Fibroblast of mammary gland (primary cell): ENCODE measurements at regions not wholly inside any gene's neighbourhood (a gene's known extent, or its start where the extent isn't known, plus 50 kb on each side); places are given as distances from the start of the nearest gene placed in this dataset.

Experiments
- DNase-seq: peaks from one replicate; pipeline ENCODE4 v3.0.0-alpha.2; 2010; ENCODE audit warnings: low read depth
- H3K4me3 ChIP-seq: 2 replicates; pipeline ENCODE4 v1.5.1; 2011; ENCODE audit warnings: low read depth, mild to moderate bottlenecking, low read length, moderate library complexity; ENCODE audit not compliant: control insufficient read depth
- CTCF ChIP-seq: conservative IDR thresholded peaks from 2 replicates; pipeline ENCODE4 v1.5.1; 2011; ENCODE audit warnings: low read depth, low read length, inconsistent platforms; ENCODE audit not compliant: control insufficient read depth, insufficient read depth

GRCh38 chr5:68015381-68016302 is 199.9 kb upstream of the PIK3R1 start:
- TF ChIP-seq CTCF = no peak
- no peak overlapping the region for H3K4me3 ChIP-seq
- DNase-seq = no peak

DNA sequence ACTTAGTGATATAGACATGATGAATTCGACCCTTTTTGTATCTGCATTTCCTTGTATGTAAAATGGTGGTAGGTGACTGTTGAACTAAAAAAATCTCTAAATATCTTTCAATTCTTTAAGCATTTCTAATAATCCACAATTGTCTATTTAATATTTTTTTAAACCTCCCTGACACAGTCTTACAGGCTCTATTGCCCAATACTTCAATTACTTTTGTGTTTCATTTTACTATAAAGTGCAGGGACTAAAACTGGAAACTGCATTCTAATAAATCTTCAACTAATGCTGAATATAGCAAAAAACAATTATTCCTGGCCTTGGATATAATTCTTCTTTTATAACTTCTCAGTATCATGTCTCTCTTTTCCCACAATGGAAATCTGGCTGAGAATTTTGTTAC is 202.7 kb upstream of the PIK3R1 start:
- no peak for DNase-seq
- no peak for TF ChIP-seq CTCF
- H3K4me3 ChIP-seq = no peak overlapping the region

DNA sequence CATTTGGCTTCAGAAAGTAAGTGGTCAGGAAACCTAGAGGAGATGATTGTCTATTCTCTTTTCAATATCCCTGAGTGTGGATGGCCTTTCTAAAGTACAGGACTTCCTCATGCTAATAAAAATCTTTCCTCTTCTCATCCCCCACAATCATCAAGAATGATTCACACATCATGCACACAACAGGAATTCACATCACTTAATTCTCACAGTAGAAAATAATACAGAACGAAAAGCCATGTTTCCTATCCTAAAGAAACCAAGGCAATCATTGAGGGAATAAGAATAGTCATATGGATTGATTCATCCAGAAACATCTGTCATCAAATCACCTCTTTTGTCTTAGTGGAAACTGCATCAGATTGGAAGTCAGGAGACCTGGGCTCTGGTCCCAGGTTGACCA is 203.1 kb upstream of the PIK3R1 start:
- H3K4me3 ChIP-seq = no peak overlapping the region
- peak; percentile 47 for DNase-seq
- no peak for TF ChIP-seq CTCF

DNA sequence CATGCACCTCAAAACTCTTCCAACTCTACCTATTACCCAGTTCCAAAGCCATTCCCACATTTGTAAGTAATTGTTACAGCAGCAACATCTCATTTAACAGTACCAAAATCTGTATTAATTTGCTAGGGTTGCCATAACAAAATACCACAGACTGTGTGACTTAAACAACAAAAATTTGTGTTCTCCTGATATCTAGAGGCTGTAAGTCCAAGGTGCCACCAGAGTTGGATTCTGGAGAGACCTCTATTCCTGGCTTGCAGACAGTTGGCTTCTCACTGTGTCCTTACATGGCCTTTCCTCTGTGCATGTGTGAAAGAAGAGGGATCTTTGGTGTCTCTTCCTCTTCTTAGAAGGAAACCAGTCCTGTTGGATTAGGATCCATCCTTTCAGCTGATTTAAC is 203.8 kb upstream of the PIK3R1 start:
- DNase-seq = no peak
- no peak overlapping the region for H3K4me3 ChIP-seq
- no peak for TF ChIP-seq CTCF

GRCh38 chr5:68011259-68011760 is 204.2 kb upstream of the PIK3R1 start:
- no peak for DNase-seq
- TF ChIP-seq CTCF = no peak

GRCh38 chr5:68010740-68011139 is 204.8 kb upstream of the PIK3R1 start:
- no peak for TF ChIP-seq CTCF
- H3K4me3 ChIP-seq = no peak overlapping the region
- no peak for DNase-seq

More at GRCh38 chr5:68011259-68011760, 204.2 kb upstream of the PIK3R1 start:
- H3K4me3 ChIP-seq = no peak overlapping the region

DNA sequence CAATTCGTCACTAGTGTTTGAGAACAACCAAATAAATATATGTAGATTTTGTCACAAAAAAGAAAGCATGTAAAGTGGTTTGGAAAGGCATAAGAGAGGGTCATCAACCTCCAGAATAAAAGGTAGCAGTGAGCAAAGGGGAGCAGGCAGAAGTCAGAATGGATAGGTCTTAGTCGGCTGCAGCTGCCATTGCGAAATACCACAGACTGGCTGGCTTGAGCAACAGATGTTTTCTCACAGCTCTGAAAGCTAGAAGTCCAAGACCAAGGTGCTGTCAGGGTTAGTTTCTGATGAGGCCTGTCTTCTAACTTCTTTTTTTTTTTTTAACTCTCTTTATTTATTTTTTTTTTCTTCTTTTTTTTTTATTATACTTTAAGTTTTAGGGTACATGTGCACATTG is 208.1 kb upstream of the PIK3R1 start:
- TF ChIP-seq CTCF = no peak
- no peak overlapping the region for H3K4me3 ChIP-seq
- DNase-seq = peak; percentile 94
